Keratinocyte (primary cell): ENCODE measurements at regions not wholly inside any gene's neighbourhood (a gene's known extent, or its start where the extent isn't known, plus 50 kb on each side); places are given as distances from the start of the nearest gene placed in this dataset.
"Not testable (repeated sequence)": the region's sequence is repeated elsewhere in the genome, so short reads cannot be mapped to it uniquely, and the experiment has no call there.

Experiments used
- CTCF ChIP-seq, 3 experiments: IDR thresholded peaks in 1 of 3; conservative IDR thresholded peaks in 1 of 3; optimal IDR thresholded peaks in 1 of 3; 2 replicates in 2 of 3; 3 replicates in 1 of 3; pipeline versions ENCODE3 to v1.5.1; 2011; ENCODE audit warnings: low read length in 3 of 3, mild to moderate bottlenecking in 3 of 3, moderate library complexity in 2 of 3, control low read depth in 1 of 3, inconsistent platforms in 1 of 3; ENCODE audit not compliant: insufficient read depth in 2 of 3; ENCODE audit errors: extremely low read depth in 1 of 3
- EZH2 ChIP-seq: IDR thresholded peaks from one replicate; pipeline ENCODE4 v1.6.1; 2012; ENCODE audit warnings: inconsistent platforms, mild to moderate bottlenecking, low read length, moderate library complexity

- TF ChIP-seq CTCF (optimal IDR thresholded peaks at IDR 0.05 in 1 of 3, IDR thresholded peaks at IDR 0.05 in 1 of 3, conservative IDR thresholded peaks at IDR 0.05 in 1 of 3; ENCODE audit: extremely low read depth in 1 of 3, insufficient read depth in 2 of 3, low read length in 3 of 3); EZH2: not testable (repeated sequence)
These were observed 119.1 kb downstream of the MACIR start for GRCh38 chr5:103377638-103378037.
